ENCODE measurements at regions not wholly inside any gene's neighbourhood (a gene's known extent, or its start where the extent isn't known, plus 50 kb on each side); places are given as distances from the start of the nearest gene placed in this dataset.

- TF ChIP-seq CTCF (IDR thresholded peaks at IDR 0.05; ENCODE audit: unreplicated experiment): no peak
- Mint-ChIP-seq H3K4me1 (ENCODE audit: low read depth) (no peaks in the 10 kb centered on the region), H3K27me3 (no peaks in the 10 kb centered on the region), H3K36me3 (ENCODE audit: insufficient read depth) (no peaks in the 10 kb centered on the region), H3K27ac (no peak overlapping the region), H3K9me3 (ENCODE audit: low read depth) (no peaks in the 10 kb centered on the region), H3K4me3 (ENCODE audit: low read depth) (no peak overlapping the region)
- DNase-seq (ENCODE audit: low spot score, unreplicated experiment): no peak
Measured at GRCh38 chr7:86164827-86165226, 478.9 kb upstream of the GRM3 start.

GRCh38 chr7:86158111-86158510 is 485.6 kb upstream of the GRM3 start:
- Mint-ChIP-seq H3K9me3 (ENCODE audit: low read depth) (peaks cover 8% of the 10 kb centered on the region), H3K36me3 (ENCODE audit: insufficient read depth) (no peaks in the 10 kb centered on the region), H3K27me3 (no peaks in the 10 kb centered on the region), H3K4me1 (ENCODE audit: low read depth) (no peaks in the 10 kb centered on the region), H3K27ac (no peak overlapping the region), H3K4me3 (ENCODE audit: low read depth) (no peak overlapping the region)
- DNase-seq (ENCODE audit: low spot score, unreplicated experiment): no peak
- no peak for TF ChIP-seq CTCF (IDR thresholded peaks at IDR 0.05; ENCODE audit: unreplicated experiment)

GRCh38 chr7:86155623-86156022 is 488.1 kb upstream of the GRM3 start:
- Mint-ChIP-seq H3K4me3 (ENCODE audit: low read depth) (no peak overlapping the region), H3K9me3 (ENCODE audit: low read depth) (peaks cover 8% of the 10 kb centered on the region), H3K27ac (no peak overlapping the region), H3K27me3 (no peaks in the 10 kb centered on the region), H3K4me1 (ENCODE audit: low read depth) (no peaks in the 10 kb centered on the region), H3K36me3 (ENCODE audit: insufficient read depth) (no peaks in the 10 kb centered on the region)
- no peak for DNase-seq (ENCODE audit: low spot score, unreplicated experiment)
- TF ChIP-seq CTCF (IDR thresholded peaks at IDR 0.05; ENCODE audit: unreplicated experiment): no peak

- no peak for TF ChIP-seq CTCF (IDR thresholded peaks at IDR 0.05; ENCODE audit: unreplicated experiment)
- no peak overlapping the region for H3K27ac Mint-ChIP-seq
- DNase-seq (ENCODE audit: low spot score, unreplicated experiment): no peak
- no peaks in the 10 kb centered on the region for H3K36me3 Mint-ChIP-seq (ENCODE audit: insufficient read depth)
- H3K9me3 Mint-ChIP-seq (ENCODE audit: low read depth): no peaks in the 10 kb centered on the region
- no peaks in the 10 kb centered on the region for H3K4me1 Mint-ChIP-seq (ENCODE audit: low read depth)
- no peak overlapping the region for H3K4me3 Mint-ChIP-seq (ENCODE audit: low read depth)
- no peaks in the 10 kb centered on the region for H3K27me3 Mint-ChIP-seq
Measured at GRCh38 chr7:86152926-86153325, 490.8 kb upstream of the GRM3 start.

GRCh38 chr7:86149024-86149665 is 494.6 kb upstream of the GRM3 start:
- Mint-ChIP-seq H3K4me3 (ENCODE audit: low read depth) (no peak overlapping the region), H3K9me3 (ENCODE audit: low read depth) (no peaks in the 10 kb centered on the region), H3K27ac (no peak overlapping the region), H3K4me1 (ENCODE audit: low read depth) (no peaks in the 10 kb centered on the region), H3K27me3 (no peaks in the 10 kb centered on the region), H3K36me3 (ENCODE audit: insufficient read depth) (no peaks in the 10 kb centered on the region)
- no peak for TF ChIP-seq CTCF (IDR thresholded peaks at IDR 0.05; ENCODE audit: unreplicated experiment)
- no peak for DNase-seq (ENCODE audit: low spot score, unreplicated experiment)
